Fibroblast of upper back skin (primary cell): ENCODE measurements at regions not wholly inside any gene's neighbourhood (a gene's known extent, or its start where the extent isn't known, plus 50 kb on each side); places are given as distances from the start of the nearest gene placed in this dataset.
A peak's percentile ranks its signal among the peaks of the same experiment; 100 is the strongest.
"Not testable (repeated sequence)": the region's sequence is repeated elsewhere in the genome, so short reads cannot be mapped to it uniquely, and the experiment has no call there.

Experiments
- DNase-seq: peaks from one replicate; pipeline ENCODE4 v3.0.0-alpha.2; 2013

DNA sequence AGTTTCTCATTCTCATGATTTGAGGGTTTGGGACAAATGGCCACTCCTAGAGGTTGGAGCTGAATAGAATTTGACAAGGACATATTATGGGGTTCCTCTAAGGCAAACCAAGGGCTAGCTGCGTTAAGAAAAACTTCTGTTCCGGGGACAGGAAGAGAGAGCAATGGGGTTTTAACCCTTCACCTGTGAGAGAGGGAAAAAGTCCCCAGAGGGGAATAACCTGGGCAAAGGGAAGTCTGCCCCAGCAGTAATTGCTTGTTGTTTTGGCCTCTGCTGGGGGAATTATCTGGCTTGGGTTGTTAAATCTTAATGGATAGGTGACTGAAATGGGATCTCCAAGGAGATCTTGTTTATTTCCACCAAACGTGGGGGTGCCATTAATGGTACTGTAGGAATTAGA, 110.1 kb upstream of the MOCS2 start:
- DNase-seq: no peak

DNA sequence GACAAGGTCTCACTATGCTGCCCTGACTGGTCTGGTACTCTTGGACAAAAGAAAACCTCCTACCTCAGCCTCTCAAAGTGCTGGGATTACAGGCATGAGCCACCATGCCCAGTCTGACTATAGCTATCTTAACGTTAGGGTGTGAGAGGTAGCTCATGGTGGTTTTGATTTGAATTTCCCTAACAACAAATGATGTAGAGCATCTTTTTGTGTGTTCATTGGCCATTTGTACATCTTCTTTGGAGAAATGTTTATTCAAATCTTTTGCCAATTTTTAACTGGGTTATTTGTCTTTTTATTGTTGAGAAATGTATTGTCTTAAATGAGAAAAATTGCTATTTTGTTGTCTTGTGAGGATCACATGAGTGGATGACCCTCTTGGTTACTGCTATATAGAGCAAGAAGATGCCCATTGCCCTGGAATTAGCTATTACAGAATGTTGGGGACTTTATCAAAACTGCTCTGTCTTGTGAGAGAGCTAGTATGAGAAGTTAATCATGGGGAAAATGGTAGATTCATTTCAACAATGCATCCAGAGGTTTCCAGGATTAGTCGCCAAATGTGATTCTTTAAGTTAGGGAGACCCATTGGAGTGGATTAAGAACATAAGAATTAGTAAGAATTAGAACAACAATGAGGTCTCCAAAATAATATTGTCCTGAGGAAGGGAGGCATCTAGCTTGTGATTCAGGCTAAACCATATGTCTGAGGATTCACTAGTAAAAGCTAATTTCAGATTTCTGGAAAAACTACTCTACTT, 124.3 kb upstream of the MOCS2 start:
- DNase-seq: no peak

DNA sequence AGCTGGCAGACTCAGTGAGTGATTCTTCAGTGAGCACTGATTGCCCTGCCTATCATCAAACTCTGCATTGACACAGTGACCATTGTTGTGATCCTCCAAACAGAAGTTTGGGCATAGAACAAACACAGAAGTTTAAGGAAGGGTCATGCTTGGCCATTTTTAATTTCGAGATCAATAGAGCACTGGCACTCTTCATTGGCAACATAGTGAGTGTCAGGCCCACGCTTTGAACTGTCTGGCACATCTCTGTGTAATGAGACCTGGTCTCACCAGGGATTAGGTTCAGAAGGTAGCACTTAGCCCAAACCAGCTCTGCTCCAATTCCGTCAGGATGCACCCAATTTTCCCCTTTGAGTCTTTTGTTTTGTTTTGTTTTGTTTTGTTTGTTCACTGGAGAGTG, 127.1 kb upstream of the MOCS2 start:
- DNase-seq: no peak

DNA sequence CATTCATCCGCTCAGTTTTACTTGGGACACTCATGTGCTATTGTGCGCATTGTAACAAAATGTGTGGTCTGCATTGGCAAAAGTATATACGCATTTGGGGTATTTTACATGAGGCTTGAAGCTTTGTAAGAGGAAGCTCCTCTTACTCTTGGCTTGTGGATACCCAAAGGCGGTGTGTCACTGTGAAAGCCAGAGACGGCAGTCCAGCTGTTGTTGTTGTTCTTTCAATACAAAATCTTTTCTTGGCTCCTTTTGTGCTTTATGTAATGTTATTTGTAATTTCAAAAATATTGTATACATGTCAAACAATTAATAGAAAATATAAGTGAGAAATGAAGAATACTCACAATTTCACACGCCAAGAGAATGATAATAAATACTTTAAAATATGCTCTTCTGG, 128.3 kb upstream of the MOCS2 start:
- DNase-seq: no peak

DNA sequence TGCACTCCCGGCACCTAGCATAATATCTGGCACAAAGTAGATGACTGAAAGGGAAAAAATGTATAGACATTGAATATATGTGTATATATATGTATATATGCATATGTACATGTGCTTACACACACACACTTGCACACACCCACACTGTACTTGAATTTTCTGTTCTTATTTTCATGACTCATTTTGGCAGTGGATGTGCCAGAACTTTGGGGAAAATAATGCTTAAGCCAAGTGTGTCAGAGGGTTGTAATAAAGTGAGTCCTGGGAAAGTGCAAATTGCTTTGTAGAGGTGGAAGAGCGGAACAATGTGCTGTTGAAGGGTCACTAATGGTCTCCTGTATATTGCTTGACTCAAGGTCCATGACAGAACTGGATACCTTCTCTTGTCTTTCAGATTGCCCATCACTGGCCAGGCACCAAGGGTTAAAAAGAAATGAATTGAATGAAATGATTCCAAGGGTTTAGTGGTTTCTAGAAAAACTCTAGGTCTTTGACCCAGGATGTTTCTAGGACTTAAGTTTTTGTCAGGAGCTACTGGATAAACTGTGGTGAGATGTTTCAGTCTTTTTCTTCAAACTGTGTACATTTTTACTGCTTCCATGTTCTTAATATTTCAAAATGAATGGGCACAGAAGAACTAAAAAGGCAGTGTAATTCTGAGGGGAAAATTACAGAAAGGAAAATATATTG, 129.9 kb upstream of the MOCS2 start:
- peak; percentile 20 for DNase-seq

DNA sequence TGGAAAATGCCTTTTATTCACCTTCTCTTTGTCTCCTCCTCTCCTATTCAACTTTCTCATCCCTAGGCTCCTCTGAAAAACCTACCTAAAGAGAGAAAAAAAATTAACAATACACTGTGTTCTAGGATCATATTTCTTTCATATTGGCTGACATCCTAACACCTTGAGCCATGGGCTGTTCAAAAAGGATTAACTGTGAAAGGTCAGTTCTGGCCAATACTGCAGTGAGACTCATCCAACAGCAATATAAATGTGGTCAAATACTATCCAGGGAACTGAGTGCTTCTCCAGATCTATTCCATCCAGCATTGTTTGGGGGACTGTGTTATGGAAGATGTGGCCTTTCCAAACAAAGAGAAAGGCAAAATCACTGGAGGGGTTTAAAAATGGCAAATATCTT, 131.1 kb upstream of the MOCS2 start:
- no peak for DNase-seq

DNA sequence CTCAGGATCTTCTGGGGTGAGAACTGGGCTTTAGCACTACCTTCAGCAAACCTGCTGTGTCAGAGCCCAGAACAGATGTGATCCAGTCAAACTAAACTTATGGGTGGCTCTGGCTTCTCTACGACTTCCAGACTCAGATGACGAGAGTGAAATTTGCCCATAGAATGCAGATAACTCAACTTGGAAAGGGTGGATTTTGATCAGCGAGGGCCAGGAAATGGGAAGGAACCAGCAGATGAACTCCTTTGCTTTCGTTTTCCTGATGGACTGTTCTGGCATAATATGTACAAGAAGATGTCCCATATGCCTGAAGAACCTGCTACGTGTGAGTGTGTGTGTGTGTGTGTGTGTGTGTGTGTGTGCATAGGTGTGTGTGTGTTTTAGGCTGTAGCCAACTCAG, 132.0 kb upstream of the MOCS2 start:
- DNase-seq: no peak

DNA sequence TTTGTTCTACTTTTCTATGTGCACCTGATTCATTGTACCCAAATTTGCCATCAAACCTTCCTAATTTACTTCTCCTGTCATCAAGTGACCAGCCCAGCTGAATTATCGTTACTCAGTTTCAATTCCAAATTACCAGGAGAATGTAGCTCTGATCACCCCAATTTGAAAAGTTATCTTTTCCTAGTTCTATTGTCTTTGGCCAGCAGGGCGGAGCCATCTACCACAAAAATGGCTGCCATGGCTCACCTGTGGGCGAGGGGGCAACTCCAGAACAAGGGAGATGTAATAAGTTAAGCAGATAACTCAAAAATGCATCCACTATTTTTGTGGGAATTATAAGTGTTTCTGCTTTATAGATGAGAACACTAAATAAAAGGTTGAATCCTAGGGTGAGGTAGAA, 133.8 kb upstream of the MOCS2 start:
- DNase-seq: no peak

DNA sequence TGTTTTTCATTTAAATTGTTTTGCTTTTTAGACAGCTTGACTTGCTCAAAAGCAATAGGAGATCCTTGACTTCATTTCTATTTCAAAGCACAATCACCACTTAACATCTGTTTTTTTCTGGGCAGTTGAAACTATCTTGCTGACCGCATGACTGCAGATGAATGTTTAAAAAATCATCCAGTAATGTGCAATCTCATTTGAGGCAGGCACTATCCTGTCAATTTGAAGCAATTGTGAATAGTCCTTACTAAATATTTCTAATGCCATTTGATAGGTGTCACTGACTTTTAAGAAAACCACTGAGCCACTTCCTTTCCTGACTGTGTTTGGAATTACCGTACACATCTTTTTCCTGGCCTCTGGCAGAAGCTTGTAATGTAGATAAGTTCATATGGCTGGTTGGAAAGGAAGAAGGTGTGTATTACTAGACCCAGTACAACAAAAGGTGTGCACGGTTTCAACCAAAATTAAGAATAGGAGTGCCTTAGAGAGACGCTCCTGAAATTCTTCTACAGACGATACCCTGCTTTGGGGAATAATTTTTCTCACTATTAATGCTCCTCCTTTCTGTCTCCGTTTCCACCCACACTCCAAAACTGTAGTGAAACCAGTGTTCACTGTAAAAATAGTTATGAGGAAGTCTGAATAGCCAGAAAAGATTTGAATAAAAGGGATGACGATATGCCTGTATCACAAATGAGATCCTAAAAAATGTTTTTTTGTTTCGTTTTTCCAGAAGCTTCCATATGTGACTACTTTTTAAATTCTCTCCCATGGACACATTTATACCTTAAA, 136.7 kb upstream of the MOCS2 start:
- DNase-seq: peak; percentile 96

DNA sequence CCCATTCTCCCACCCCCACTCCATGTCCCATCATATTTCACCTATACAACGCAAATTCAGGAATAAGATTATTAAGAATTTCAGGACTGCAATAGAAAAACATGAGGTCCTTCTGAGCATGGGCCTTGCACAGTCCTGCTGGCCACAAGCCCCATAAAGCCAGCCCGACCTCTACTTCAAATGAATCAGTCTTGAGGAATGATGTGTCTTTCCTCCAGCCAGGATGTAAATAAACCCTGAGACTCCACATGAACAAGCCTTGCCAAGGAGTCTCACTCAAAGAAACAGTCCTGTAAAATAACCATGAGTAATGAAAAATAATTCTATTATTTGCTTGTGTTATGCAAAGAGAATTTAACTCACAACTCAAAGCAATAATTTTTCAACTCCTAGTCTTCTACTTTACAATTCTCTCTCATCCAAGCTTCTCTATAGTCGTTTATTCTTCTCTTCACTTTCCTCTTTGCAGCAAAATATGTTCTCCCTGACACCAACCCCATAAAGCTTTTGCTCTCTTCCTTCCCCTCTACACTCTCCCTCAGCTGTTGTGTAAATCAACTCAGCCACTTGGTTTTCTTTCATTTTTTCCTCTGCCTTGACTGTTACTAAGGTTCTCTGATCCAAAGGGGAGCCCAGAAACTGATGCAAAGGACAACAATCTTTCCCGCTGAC, 140.1 kb upstream of the MOCS2 start:
- peak; percentile 96 for DNase-seq

DNA sequence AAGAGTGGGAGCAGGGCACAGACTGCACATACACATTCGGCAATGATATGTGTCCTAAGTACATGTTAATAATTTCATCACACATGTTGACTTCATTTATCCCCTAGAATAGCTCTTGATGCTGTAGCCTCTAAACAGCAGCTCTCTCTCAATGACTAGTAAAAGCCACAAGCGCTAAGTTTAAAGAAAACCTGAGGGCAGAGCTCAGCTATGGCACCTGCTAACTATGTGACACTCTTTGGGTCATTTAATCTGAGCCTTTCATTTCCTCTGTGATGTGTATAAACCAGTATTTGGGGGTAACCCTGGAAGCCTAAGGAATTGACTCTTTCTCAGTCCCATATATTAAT, 140.6 kb upstream of the MOCS2 start:
- DNase-seq: no peak

DNA sequence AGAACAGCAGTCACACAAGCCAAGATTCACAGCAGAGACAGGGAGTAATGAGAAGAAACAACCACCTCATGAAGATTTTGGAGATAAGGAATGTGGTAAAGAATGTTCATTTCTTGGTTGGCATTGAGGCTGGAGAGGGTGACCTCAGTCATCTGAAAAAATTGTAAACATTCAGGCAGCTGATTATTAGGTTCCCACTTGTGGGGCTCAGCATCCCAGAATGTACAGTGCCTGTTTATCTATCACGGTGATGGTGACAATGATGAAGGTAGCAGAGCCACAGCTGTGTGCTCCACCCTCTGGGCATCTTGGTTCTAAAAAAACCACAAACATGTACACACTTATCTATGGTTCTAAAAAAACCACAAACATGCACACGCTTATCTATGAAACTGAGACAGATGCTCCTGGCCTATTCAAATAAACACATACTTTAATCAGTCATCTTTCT, 143.9 kb upstream of the MOCS2 start:
- peak; percentile 65 for DNase-seq

DNA sequence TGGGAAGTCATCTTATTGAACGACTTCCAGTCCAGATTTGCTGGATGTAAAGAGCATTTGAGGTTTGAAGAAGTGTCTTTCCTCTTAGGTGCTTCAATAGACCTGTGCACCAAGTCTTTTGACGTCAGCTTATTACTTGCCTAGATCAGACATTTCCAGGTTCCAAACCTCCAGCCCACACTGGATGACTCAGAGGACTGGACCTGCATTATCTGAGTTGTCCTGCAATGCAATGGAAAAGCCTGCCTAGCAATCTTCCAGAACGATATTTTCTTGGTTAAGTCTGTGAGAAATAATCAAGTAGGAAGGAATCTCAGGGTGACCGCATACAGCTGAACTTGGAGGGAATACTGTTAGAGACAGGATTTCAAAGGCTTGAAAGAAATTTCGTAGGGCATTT, 147.2 kb upstream of the MOCS2 start:
- DNase-seq: peak; percentile 48

DNA sequence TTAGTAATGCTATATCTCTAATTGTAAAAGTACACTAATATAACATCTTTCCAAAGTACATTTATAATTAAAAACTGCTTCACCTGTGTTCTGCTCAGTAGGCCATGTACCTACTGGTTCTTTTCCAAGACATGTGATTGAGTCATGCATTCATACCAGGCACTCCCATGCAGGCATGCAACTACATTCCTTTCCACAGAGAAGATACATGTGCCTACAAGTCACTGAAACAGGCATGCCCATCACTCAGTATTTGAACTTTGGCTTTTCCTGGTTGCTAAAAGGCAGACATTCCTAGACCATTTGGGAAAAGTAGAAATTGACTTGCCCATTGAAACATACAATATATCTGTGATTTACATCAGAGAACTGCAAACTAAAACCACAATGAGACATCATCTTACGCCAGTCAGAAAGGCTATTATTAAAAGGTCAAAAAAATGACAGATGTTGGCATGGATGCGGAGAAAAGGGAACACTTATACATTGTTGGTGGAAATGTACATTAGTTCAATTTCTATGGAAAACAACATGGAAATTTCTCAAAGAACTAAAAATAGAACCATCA, 148.3 kb upstream of the MOCS2 start:
- DNase-seq: peak; percentile 38

DNA sequence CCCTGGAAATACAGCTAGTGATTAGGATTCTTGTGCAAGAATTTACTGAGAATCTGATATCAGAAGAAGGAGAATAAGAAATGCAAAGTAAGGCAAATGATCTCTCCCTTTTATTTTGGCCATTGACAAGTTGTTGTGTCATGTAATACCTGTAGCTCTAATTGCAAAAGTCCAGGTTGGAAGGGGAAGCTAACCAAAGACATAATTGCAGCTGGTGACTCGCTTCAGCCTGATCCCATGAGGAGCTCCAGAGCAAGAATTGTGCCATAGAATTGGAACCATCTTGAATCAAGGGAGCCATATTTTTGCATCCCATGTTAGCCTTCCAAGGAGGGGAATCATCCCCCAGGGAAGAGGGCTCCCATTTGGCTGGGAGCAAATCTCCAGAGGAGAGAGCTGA, 149.6 kb upstream of the MOCS2 start:
- no peak for DNase-seq

DNA sequence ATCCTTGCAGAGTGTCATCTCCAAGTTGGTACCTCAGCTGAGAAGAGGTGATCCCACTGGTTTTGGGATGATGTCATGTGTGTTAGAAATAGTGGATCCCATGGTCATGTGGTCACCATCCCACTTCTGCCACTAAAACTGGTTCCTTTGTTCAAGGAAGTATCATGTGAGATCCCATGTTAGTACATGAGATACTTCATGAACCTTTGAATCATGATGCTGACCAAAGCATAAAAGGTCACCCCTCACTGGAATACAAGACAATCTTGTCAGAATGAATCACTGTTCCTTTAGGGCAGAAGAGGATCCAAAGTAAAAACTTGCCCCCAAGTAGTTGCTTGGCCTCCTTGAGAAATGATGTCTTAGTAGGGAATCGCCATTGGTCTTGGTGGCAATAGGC, 150.9 kb upstream of the MOCS2 start:
- DNase-seq: no peak

DNA sequence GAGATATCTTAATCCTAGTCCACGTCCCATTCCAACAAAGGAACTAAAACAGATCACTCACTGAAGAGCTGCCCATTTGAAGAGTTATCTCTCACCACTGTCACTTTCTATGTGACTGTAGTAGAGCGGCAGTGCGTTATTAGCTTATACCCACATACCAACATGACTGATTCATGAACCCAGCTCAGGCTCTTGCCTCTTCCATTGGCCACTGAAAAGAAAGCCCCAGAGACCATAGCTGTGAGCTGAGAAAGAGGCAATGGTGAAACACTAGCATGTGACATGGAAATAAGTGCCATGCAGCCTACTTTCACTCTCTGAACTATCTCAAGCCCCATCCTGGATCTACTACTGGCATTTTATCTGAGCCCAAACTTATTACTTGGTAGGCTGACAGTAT, 151.7 kb upstream of the MOCS2 start:
- peak; percentile 42 for DNase-seq

DNA sequence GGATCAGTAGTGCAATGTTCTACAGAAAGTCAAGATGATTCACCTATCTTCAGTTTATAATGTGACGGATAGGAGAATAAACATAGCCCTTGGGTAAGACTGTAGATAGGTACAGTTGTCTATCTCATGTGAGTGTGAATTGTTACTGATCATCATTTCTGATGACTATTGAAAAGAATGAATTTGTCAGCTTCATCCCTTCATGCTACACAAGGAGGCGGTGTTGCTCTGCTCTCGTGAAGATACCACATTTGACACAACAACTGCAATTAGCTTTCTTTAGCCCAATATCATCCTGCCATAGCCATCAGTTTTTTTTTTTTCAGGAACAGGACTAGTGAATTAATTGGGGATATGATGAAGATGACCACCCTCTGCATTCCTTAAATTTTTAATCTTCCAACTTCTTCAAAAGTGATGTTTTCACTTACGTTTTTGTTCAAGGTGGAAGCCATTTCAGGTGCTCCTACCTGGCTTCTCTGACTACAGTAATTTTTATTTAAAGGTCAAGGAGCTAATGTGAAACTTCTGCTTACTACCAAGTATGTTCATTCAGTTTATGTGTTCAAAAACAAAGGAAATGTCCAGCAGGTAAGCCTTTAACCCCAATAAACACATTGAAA, 152.9 kb upstream of the MOCS2 start:
- DNase-seq: peak; percentile 57

DNA sequence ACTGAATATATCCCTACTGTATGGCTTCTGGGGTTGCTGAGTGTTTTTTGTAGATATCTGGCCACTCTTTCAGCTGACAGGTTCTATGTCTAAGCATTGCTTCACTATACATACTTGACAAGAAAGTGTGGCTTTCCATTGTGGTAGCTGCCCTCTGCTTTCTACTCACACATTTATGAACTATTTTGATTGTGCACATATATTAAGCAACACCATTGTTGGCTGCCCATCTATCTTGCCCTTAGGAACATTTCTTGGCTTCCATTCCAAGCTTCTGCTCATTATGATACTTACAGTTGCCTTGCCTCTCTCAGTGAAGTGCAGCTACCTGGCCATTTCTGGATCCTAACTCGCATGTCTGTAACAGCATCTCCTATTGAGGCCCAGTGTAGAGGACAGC, 153.6 kb upstream of the MOCS2 start:
- no peak for DNase-seq

DNA sequence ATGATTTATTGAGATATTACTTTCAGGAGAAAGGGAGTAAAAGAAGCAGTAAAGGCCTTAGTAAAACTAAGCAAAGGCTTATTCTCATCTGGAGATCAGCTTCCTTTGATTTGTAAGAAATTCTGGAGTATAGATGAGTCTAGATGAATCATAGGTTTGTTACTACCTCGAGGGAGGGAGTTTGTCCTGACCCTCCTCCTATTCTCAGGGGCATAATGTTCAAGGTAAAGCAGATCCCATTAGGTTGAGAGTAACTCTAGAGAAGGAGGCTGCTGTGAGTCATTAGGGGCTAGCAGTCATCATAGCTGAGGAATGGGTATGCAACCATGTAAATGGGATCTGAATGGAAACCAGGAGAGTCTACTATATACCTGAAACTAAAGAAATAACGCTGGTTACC, 155.5 kb upstream of the MOCS2 start:
- no peak for DNase-seq

DNA sequence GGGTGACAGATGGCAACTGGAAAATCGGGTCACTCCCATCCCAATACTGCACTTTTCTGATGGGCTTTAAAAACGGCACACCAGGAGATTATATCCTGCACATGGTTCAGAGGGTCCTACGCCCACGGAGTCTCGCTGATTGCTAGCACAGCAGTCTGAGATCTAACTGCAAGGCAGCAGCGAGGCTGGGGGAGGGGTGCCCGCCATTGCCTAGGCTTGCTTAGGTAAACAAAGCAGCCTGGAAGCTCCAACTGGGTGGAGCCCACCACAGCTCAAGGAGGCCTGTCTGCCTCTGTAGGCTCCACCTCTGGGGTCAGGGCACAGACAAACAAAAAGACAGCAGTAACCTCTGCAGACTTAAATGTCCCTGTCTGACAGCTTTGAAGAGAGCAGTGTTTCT, 158.7 kb upstream of the MOCS2 start:
- not testable (repeated sequence) for DNase-seq

DNA sequence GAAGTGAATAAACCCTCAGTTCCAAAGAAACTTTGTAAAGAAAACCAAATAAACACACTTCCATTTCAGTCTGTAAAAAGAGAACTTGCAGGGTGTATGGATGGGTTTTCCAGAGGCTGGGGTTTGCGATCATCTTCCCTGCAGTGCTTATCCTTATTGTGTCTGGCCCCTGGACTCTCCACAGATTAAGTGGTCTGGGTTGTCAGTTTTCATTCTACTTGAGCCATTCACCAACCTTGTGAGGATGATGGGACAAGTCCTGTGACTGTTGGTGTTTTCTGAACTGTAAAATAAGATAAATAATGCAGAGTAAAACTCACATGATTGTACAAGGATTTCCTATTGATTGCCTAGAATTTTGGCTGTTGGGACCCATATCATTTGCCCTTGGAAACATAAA, 166.1 kb upstream of the MOCS2 start:
- no peak for DNase-seq

DNA sequence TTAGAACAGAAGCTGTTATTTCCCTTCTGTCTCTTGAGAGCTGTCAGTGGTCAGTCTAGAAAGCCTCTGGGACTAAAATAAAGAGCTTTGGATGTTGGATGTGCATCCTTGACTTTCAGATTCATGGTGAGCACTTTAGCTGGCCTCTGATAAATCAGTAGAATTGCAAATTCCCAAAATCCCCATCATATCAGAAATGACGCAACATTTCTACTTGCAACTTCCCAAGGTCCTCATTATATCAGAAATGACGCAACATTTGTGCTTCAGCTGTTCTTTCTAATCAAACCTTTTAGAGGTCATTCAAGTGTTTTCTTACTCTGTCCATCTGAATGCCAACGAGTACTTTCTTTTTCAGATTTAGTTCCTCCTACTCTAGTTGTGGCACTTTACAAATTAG, 167.3 kb upstream of the MOCS2 start:
- DNase-seq: peak; percentile 66
